ENCODE measurements at regions not wholly inside any gene's neighbourhood (a gene's known extent, or its start where the extent isn't known, plus 50 kb on each side); places are given as distances from the start of the nearest gene placed in this dataset.

DNA sequence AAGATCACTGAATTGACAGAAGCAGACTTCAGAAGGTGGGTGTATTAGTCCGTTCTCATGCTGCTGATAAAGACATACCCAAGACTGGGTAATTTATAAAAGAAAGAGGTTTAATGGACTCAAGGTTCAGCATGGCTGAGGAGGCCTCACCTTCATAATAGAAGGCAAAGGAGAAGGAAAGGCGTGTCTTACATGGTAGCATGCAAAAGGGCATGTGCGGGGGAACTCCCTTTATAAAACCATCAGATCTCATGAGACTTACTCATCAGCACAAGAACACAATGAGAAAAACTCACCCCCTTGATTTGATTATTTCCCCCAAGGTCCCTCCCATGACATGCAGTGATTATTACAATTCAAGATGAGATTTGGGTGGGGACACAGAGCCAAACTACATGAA is 416.3 kb upstream of the EPHA3 start:
- POLR2A ChIA-PET = no interaction called here
- Histone ChIP-seq H3K27ac (ENCODE audit: low read depth, low read length) (no peak overlapping the region), H3K27me3 (ENCODE audit: control insufficient read depth, insufficient read depth, low read length) (no peaks in the 10 kb centered on the region), H3K4me3 (ENCODE audit: low read depth, low read length) (no peak overlapping the region), H3K9me3 (ENCODE audit: control insufficient read depth, insufficient read depth, low read length) (no peaks in the 10 kb centered on the region)
- TF ChIP-seq, protein P1, sequence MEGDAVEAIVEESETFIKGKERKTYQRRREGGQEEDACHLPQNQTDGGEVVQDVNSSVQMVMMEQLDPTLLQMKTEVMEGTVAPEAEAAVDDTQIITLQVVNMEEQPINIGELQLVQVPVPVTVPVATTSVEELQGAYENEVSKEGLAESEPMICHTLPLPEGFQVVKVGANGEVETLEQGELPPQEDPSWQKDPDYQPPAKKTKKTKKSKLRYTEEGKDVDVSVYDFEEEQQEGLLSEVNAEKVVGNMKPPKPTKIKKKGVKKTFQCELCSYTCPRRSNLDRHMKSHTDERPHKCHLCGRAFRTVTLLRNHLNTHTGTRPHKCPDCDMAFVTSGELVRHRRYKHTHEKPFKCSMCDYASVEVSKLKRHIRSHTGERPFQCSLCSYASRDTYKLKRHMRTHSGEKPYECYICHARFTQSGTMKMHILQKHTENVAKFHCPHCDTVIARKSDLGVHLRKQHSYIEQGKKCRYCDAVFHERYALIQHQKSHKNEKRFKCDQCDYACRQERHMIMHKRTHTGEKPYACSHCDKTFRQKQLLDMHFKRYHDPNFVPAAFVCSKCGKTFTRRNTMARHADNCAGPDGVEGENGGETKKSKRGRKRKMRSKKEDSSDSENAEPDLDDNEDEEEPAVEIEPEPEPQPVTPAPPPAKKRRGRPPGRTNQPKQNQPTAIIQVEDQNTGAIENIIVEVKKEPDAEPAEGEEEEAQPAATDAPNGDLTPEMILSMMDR (IDR thresholded peaks at IDR 0.05; ENCODE audit: low read depth, low read length) = no peak
- no peak for DNase-seq (ENCODE audit: low read depth, low spot score)
- CTCF ChIA-PET = no interaction called here

DNA sequence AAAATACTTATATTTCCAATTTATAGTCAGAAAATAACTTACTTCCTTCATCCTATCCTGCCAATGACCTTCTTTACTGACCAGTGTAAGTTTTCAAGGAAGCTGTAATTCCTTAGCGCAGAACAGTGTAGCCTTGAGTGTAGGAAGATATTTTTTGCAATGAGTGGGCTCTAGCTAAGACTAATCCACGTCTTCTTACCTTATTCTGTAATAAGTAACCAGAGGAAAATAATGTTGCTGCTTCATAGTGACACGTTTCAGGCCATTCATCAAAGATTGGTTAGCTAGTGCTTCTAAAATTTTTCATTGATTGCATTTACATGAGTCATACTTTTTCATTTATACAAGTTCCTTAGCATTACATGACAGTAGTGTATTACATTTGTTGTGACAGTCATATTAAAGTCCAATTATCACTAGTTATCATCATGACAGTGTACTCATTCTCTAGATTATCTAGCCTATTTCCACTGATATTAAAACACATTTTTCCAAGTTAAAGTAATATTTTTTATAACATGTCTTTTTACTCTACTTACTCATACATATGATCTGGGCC is 403.8 kb upstream of the EPHA3 start:
- Histone ChIP-seq H3K27ac (ENCODE audit: low read depth, low read length) (no peak overlapping the region), H3K27me3 (ENCODE audit: control insufficient read depth, insufficient read depth, low read length) (no peaks in the 10 kb centered on the region), H3K4me3 (ENCODE audit: low read depth, low read length) (no peak overlapping the region), H3K9me3 (ENCODE audit: control insufficient read depth, insufficient read depth, low read length) (no peaks in the 10 kb centered on the region)
- CTCF ChIA-PET = no interaction called here
- POLR2A ChIA-PET = no interaction called here
- DNase-seq (ENCODE audit: low read depth, low spot score) = no peak
- TF ChIP-seq, protein P1 (IDR thresholded peaks at IDR 0.05; ENCODE audit: low read depth, low read length) = no peak

- Histone ChIP-seq H3K9me3 (ENCODE audit: control insufficient read depth, insufficient read depth, low read length) (no peaks in the 10 kb centered on the region), H3K27me3 (ENCODE audit: control insufficient read depth, insufficient read depth, low read length) (no peaks in the 10 kb centered on the region), H3K4me3 (ENCODE audit: low read depth, low read length) (no peak overlapping the region), H3K27ac (ENCODE audit: low read depth, low read length) (no peak overlapping the region)
- TF ChIP-seq, protein P1 (IDR thresholded peaks at IDR 0.05; ENCODE audit: low read depth, low read length) = no peak
- CTCF ChIA-PET = no interaction called here
- POLR2A ChIA-PET = no interaction called here
- DNase-seq (ENCODE audit: low read depth, low spot score) = no peak
Observed at GRCh38 chr3:88704338-88704737, 403.1 kb upstream of the EPHA3 start.

- no peaks in the 10 kb centered on the region for H3K9me3 ChIP-seq (ENCODE audit: control insufficient read depth, insufficient read depth, low read length)
- POLR2A ChIA-PET = no interaction called here
- DNase-seq (ENCODE audit: low read depth, low spot score) = no peak
- CTCF ChIA-PET = no interaction called here
- TF ChIP-seq, protein P1 (IDR thresholded peaks at IDR 0.05; ENCODE audit: low read depth, low read length) = no peak
- H3K4me3 ChIP-seq (ENCODE audit: low read depth, low read length) = no peak overlapping the region
- H3K27ac ChIP-seq (ENCODE audit: low read depth, low read length) = no peak overlapping the region
- no peaks in the 10 kb centered on the region for H3K27me3 ChIP-seq (ENCODE audit: control insufficient read depth, insufficient read depth, low read length)
Observed at GRCh38 chr3:88707837-88708236, 399.6 kb upstream of the EPHA3 start.

- POLR2A ChIA-PET = no interaction called here
- CTCF ChIA-PET = no interaction called here
Observed at GRCh38 chr3:88712552-88712951, 394.9 kb upstream of the EPHA3 start.

More at GRCh38 chr3:88712552-88712951, 394.9 kb upstream of the EPHA3 start:
- DNase-seq (ENCODE audit: low read depth, low spot score) = no peak
- Histone ChIP-seq H3K27me3 (ENCODE audit: control insufficient read depth, insufficient read depth, low read length) (no peaks in the 10 kb centered on the region), H3K27ac (ENCODE audit: low read depth, low read length) (no peak overlapping the region), H3K4me3 (ENCODE audit: low read depth, low read length) (no peak overlapping the region), H3K9me3 (ENCODE audit: control insufficient read depth, insufficient read depth, low read length) (no peaks in the 10 kb centered on the region)
- TF ChIP-seq, protein P1 (IDR thresholded peaks at IDR 0.05; ENCODE audit: low read depth, low read length) = no peak

Measured in AG04450 (cell line).